ENCODE measurements at regions not wholly inside any gene's neighbourhood (a gene's known extent, or its start where the extent isn't known, plus 50 kb on each side); places are given as distances from the start of the nearest gene placed in this dataset.

- TF ChIP-seq, protein P1, sequence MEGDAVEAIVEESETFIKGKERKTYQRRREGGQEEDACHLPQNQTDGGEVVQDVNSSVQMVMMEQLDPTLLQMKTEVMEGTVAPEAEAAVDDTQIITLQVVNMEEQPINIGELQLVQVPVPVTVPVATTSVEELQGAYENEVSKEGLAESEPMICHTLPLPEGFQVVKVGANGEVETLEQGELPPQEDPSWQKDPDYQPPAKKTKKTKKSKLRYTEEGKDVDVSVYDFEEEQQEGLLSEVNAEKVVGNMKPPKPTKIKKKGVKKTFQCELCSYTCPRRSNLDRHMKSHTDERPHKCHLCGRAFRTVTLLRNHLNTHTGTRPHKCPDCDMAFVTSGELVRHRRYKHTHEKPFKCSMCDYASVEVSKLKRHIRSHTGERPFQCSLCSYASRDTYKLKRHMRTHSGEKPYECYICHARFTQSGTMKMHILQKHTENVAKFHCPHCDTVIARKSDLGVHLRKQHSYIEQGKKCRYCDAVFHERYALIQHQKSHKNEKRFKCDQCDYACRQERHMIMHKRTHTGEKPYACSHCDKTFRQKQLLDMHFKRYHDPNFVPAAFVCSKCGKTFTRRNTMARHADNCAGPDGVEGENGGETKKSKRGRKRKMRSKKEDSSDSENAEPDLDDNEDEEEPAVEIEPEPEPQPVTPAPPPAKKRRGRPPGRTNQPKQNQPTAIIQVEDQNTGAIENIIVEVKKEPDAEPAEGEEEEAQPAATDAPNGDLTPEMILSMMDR (IDR thresholded peaks at IDR 0.05) = no peak
- TF ChIP-seq SIN3A (IDR thresholded peaks at IDR 0.05; ENCODE audit: borderline replicate concordance, low read depth, low read length) = no peak
- TF ChIP-seq TAF1 (IDR thresholded peaks at IDR 0.05; ENCODE audit: borderline replicate concordance, low read depth, low read length) = no peak
- no peak for TF ChIP-seq EP300 (IDR thresholded peaks at IDR 0.05; ENCODE audit: borderline replicate concordance in 1 of 2, low read depth in 1 of 2, low read length in 1 of 2)
- TF ChIP-seq USF2 (IDR thresholded peaks at IDR 0.05; ENCODE audit: borderline replicate concordance, low read depth, low read length) = no peak
- TF ChIP-seq, protein P2, sequence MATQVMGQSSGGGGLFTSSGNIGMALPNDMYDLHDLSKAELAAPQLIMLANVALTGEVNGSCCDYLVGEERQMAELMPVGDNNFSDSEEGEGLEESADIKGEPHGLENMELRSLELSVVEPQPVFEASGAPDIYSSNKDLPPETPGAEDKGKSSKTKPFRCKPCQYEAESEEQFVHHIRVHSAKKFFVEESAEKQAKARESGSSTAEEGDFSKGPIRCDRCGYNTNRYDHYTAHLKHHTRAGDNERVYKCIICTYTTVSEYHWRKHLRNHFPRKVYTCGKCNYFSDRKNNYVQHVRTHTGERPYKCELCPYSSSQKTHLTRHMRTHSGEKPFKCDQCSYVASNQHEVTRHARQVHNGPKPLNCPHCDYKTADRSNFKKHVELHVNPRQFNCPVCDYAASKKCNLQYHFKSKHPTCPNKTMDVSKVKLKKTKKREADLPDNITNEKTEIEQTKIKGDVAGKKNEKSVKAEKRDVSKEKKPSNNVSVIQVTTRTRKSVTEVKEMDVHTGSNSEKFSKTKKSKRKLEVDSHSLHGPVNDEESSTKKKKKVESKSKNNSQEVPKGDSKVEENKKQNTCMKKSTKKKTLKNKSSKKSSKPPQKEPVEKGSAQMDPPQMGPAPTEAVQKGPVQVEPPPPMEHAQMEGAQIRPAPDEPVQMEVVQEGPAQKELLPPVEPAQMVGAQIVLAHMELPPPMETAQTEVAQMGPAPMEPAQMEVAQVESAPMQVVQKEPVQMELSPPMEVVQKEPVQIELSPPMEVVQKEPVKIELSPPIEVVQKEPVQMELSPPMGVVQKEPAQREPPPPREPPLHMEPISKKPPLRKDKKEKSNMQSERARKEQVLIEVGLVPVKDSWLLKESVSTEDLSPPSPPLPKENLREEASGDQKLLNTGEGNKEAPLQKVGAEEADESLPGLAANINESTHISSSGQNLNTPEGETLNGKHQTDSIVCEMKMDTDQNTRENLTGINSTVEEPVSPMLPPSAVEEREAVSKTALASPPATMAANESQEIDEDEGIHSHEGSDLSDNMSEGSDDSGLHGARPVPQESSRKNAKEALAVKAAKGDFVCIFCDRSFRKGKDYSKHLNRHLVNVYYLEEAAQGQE (IDR thresholded peaks at IDR 0.05; ENCODE audit: low read depth, low read length) = no peak
- TF ChIP-seq POLR2AphosphoS5 (IDR thresholded peaks at IDR 0.05; ENCODE audit: low read depth, low read length) = no peak
Measured at GRCh38 chr6:137650720-137651119, 156.5 kb upstream of the OLIG3 start.

All from SK-N-SH (cell line).